GM19452 (cell line): ENCODE measurements at regions not wholly inside any gene's neighbourhood (a gene's known extent, or its start where the extent isn't known, plus 50 kb on each side); places are given as distances from the start of the nearest gene placed in this dataset.
"Not testable (repeated sequence)": the region's sequence is repeated elsewhere in the genome, so short reads cannot be mapped to it uniquely, and the experiment has no call there.

ENCODE experiments used
- ATAC-seq: cut with Tn5 transposase; IDR thresholded peaks from one replicate; pipeline ENCODE4 v1.9.1; 2021; ENCODE audit not compliant: unreplicated experiment

- no peak for ATAC-seq
These were observed 419.5 kb downstream of the EDEM1 start for GRCh38 chr3:5606884-5607472.

- no peak for ATAC-seq
These were observed 420.1 kb downstream of the EDEM1 start for GRCh38 chr3:5607581-5607980.

DNA sequence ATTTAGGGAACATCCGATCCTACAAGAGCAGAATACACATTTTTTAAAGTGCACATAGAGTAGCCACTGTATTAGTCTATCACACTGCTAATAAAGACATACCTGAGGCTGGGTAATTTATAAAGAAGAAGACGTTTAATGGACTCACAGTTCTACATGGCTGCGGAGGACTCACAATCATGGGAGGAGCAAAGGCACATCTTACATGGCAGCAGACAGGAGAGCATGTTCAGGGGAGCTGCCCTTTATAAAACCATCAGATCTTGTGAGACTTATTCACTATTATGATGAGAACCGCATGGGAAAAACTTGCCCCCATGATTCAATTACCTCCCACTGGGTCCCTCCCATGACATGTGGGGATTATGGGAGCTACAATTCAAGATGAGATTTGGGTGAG is 421.5 kb downstream of the EDEM1 start:
- not testable (repeated sequence) for ATAC-seq

DNA sequence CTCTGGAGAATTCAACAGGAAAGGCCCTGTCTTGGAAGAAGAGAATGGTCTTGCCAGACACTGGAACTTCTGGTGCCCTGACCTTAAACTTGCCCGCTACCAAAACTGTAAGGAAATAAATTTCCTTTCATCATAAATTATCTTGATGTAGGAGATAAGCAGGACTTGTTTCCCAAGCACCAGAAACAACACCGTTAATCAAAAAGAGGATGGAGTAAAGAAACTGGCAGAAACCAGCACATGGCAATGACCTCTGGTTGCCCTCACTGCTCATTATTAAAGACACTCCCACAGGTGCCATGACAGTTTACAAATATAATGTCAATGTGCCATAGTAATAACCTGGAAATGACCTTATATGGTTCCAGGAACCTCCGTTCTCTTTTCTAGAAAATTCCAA is 426.1 kb downstream of the EDEM1 start:
- no peak for ATAC-seq

GRCh38 chr3:5616873-5617272 is 429.4 kb downstream of the EDEM1 start:
- ATAC-seq = no peak

DNA sequence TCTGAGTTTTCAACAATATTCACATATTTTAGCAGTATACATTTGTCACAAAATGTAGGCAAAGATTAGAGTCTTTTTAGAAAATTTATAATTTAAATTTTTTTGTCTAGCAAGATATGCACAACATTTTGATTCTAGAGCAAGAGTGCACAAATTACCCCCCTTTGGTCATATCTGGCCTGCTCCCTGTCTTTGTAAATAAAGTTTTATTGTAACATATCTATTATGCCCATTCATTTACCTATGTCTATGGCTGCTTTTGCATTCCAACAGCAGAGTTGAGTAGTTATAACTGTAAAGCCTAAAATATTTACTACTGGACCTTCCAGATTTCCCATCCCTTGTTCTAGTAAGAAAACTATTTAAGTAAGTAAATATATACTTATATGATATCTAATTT is 430.7 kb downstream of the EDEM1 start:
- ATAC-seq = no peak

- no peak for ATAC-seq
These were observed 442.9 kb downstream of the EDEM1 start for GRCh38 chr3:5630406-5630805.

GRCh38 chr3:5633960-5634359 is 446.5 kb downstream of the EDEM1 start:
- ATAC-seq = no peak

- no peak for ATAC-seq
These were observed 446.9 kb downstream of the EDEM1 start for GRCh38 chr3:5634411-5634810.

- no peak for ATAC-seq
These were observed 448.2 kb downstream of the EDEM1 start for GRCh38 chr3:5635746-5636145.

GRCh38 chr3:5638550-5638949 is 451.0 kb downstream of the EDEM1 start:
- ATAC-seq = no peak

GRCh38 chr3:5644773-5645670 is 457.5 kb downstream of the EDEM1 start:
- ATAC-seq = no peak

GRCh38 chr3:5645692-5646410 is 458.3 kb downstream of the EDEM1 start:
- no peak for ATAC-seq

GRCh38 chr3:5650303-5650702 is 462.8 kb downstream of the EDEM1 start:
- ATAC-seq = no peak

DNA sequence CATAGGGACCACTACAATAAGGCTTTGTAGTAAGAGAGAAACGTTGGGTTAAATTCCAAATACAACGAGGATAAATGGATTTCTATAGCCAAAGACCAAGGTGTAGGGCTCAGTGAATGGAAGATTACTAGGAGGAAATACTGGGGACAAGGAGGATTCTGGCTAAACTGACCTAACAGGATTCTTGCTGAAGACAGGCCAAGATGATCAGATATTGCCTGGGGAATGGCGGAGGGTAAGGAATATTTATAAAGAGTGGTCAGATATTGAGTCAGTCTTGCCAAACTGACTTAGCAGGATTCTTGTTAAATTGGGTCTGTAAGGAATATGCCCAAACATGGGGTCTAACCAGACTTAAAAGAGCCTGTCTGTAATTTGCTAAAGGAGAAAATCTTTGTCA is 463.8 kb downstream of the EDEM1 start:
- no peak for ATAC-seq

DNA sequence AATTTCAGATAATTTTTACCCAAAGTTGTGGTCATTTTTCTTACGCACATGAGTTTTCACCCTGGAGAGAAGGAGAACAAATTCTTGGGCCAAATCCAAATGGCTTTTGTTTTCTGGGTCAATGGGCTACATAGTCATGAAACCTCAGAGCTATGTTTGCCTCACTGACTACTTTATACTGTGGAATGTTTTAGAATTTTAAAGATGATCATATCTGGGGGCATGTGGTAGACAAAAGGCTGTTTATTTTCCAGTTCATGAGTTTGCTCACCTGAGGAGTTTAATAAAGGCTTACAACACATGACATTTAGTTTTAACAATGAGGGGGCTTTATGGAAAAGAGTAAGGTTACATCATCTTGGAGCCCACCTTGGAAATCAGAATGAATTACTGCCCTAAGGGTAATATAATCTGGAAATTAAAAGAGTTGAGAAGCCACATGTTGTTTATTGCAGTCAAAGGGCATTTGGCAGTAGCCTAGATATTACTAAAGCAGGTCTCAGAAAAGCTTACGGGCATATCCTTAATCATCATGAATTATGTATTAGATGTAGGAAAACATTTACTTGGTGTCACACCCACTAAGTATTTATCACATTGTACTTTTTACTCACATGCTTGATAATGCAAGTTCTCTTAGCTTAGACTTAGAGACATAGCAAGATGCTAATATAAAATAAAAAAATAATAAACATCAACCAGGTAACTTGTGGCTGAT is 466.1 kb downstream of the EDEM1 start:
- ATAC-seq = no peak

DNA sequence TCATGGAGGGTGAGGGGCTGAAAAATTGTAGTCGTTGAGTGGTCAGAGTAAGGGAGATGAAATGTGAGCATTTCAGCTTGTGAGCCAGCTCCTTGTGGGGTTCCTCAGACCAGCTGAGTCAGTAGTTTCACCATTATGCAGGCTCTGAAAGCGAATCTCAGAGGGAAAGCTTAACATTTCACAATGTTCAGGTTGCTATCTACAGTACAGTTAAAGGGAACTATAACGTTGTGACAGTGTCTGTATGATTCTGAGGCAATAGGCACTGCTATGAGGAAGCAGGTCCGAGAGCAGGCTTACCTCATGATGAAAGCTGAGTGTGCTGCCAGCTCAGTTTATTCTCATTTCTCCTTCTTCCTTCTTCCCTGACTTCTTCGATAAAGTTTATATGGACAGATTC is 469.6 kb downstream of the EDEM1 start:
- no peak for ATAC-seq

DNA sequence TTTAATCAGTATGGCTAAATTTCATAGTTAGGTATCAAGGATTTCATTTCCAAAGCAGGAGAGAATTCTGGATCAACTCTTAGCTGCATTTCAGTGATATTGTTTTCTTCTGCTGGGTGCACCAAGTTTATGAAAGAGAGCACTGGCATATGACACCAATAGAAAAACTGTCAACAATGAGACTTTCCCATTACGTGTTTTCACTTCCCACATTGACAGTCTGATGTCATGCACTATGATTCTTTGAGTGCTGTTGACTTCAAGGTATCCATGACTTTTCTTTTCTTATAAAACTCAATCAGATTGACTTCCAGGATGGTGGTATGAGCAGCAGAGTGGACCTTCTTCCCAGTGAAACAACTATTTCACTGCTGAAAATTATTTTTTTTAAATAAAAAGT is 476.1 kb downstream of the EDEM1 start:
- no peak for ATAC-seq

GRCh38 chr3:5666455-5666854 is 478.9 kb downstream of the EDEM1 start:
- ATAC-seq = no peak

- ATAC-seq = no peak
These were observed 486.0 kb downstream of the EDEM1 start for GRCh38 chr3:5673521-5673920.

DNA sequence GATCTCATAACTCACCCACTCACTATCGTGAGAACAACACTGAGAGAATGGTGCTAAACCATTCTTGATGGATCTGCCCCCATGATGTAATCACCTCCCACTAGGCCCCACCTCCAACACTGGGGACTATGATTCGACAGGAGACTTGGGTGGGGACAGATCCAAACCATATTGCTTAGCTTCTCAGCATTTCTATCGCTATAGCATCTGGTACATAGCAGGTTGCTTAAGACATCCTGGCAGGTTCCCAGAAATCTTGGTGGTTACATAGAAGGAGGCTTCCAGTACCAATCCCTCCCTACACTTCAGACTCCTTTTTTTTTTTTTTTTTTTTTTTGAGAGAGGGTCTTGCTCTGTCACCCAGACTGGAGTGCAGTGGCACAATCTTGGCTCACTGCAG is 487.8 kb downstream of the EDEM1 start:
- ATAC-seq = no peak
